SK-N-MC (cell line): ENCODE measurements at regions not wholly inside any gene's neighbourhood (a gene's known extent, or its start where the extent isn't known, plus 50 kb on each side); places are given as distances from the start of the nearest gene placed in this dataset.

Source experiments
- DNase-seq: peaks from one replicate; pipeline ENCODE4 v3.0.0-alpha.2; 2011; ENCODE audit warnings: low read depth, low spot score
- H3K27ac ChIP-seq: fragments of 200-600 bp; sonication (generic); 2 replicates; pipeline ENCODE4 v1.5.1; 2016; ENCODE audit warnings: mixed run types
- H3K36me3 ChIP-seq: fragments of 200-600 bp; sonication (generic); 2 replicates; pipeline ENCODE4 v1.6.1; 2017; ENCODE audit warnings: antibody characterized with exemption, low read length, mixed read lengths; ENCODE audit not compliant: insufficient read depth
- H3K4me3 ChIP-seq: fragments of 200-600 bp; sonication (generic); 2 replicates; pipeline ENCODE4 v1.5.1; 2016
- H3K9ac ChIP-seq: fragments of 200-600 bp; sonication (generic); 2 replicates; pipeline ENCODE4 v1.8.0; 2017; ENCODE audit warnings: mixed run types, mixed read lengths; ENCODE audit not compliant: insufficient read length
- H3K9me3 ChIP-seq: fragments of 200-600 bp; sonication (generic); 2 replicates; pipeline ENCODE4 v1.6.1; 2017; ENCODE audit warnings: low read depth, mild to moderate bottlenecking, antibody characterized with exemption, low read length, moderate library complexity, mixed read lengths
- EZH2 ChIP-seq: fragments of 200-600 bp; sonication (generic); IDR thresholded peaks from one replicate; pipeline ENCODE4 v1.6.1; 2017; ENCODE audit warnings: antibody characterized with exemption
- FOXP2 ChIP-seq: optimal IDR thresholded peaks from 2 replicates; pipeline ENCODE3; 2011; ENCODE audit warnings: mild to moderate bottlenecking, moderate library complexity; ENCODE audit not compliant: insufficient read depth; ENCODE audit errors: extremely low read length, control extremely low read depth
- POLR2AphosphoS5 ChIP-seq: IDR thresholded peaks from 2 replicates; pipeline ENCODE4 v1.6.1; 2012; ENCODE audit warnings: mild to moderate bottlenecking, low read depth, low read length, borderline replicate concordance

DNA sequence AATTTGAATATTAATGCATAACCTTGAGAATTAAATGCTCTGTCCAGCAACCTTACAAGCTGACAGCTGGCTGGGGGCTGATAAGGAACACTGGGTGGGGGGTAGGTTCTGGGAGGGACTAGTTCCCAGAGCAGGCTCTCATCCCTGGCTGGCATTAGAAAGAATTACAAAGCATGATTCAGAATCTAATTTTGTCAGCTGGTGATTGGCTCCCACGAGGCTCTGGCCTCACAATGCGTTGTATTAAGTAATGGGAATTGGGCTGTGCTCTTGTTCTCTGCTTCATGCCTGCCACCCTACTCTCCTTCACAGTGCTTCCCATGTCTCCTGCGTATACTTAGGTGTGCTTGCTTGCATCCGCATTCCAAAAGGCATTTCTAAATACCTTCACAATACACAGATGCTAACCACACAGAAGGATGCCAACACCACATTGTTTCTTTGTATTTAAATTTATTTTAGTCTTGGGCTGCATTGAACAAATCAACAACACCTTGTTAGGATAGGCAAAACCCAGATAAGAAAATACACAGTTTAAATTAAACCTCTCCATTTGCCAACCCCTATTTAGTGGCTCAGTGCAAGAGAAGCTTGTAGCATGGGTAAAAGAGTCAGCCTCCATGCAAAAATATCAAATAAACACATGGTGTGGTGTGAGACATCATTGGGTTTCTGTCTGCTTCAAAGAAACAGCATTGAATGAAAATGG, 434.5 kb upstream of the JAG1 start:
- no peak for DNase-seq
- Histone ChIP-seq H3K9me3 (no peaks in the 10 kb centered on the region; the same call in 1 of the 2 replicates), H3K9ac (no peak overlapping the region), H3K36me3 (no peaks in the 10 kb centered on the region), H3K27ac (no peak overlapping the region), H3K4me3 (no peak overlapping the region)
- TF ChIP-seq FOXP2 (no peak), POLR2AphosphoS5 (no peak), EZH2 (no peak)

DNA sequence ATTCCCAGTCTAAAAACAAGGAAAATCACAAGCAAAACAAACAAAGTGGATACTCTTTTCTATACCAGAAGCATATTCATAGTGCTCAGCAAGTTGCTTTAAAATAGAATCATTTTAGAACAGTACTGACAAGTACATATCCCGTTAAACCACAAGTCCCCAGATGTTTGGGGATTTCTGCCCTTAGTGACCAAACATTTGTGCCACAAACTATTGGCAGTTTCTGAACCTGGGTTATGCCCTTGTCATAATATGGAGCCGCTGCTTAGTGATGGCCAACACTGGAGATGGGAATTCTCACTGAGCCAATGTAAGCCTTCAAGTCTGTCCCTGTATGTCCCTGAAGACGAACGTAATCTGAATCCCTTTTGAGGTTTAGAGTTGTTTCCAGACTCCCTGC, 436.7 kb upstream of the JAG1 start:
- Histone ChIP-seq H3K36me3 (no peaks in the 10 kb centered on the region), H3K9me3 (no peaks in the 10 kb centered on the region), H3K9ac (no peak overlapping the region), H3K27ac (no peak overlapping the region), H3K4me3 (no peak overlapping the region)
- TF ChIP-seq FOXP2 (no peak), POLR2AphosphoS5 (no peak), EZH2 (no peak)
- no peak for DNase-seq

DNA sequence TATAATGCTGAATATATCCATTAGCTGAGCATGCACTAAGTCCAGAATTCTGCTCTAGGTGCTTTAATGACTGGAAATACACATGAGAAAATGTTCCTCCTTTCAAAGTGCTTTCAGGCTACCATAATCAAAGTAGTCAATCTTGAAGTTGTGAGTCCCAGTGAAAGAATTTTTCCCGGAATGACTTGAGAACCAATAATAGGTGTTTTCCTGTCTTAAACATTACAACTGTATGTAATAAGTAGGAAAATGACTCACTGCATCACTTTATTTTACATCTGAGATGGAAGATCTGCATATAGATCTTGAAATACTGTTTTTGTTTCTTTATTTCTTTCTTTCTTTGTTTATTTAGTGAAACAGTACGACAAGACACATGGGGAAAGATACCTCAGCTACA, 437.4 kb upstream of the JAG1 start:
- TF ChIP-seq EZH2 (no peak), POLR2AphosphoS5 (no peak), FOXP2 (no peak)

DNA sequence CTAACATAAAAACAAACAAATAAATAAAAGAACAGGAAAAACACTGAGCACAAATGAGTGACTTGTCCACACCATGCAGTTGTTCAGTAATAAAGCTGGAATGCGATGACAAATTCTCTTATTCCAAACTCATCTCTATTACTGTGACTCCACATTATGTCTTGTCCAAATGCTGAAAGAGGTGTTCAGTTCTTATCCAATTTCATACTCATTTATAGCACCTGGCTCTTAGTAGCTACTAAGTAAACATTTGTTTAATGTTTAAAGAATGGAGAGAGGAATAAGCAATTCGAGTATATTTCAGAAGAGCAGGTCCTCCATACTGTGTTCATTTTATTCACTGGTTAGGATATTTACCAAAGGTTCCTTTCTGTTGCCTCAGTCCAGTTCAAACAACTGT, 439.0 kb upstream of the JAG1 start:
- TF ChIP-seq POLR2AphosphoS5 (no peak), EZH2 (no peak), FOXP2 (no peak)
- no peaks in the 10 kb centered on the region for H3K9me3 ChIP-seq
- no peak for DNase-seq
- H3K27ac ChIP-seq, result no peak overlapping the region
- no peak overlapping the region for H3K9ac ChIP-seq
- no peaks in the 10 kb centered on the region for H3K36me3 ChIP-seq
- H3K4me3 ChIP-seq, result no peak overlapping the region

More for the DNA sequence above, 437.4 kb upstream of the JAG1 start:
- Histone ChIP-seq H3K9ac (no peak overlapping the region), H3K9me3 (no peaks in the 10 kb centered on the region), H3K4me3 (no peak overlapping the region), H3K27ac (no peak overlapping the region), H3K36me3 (no peaks in the 10 kb centered on the region)
- DNase-seq, result no peak

DNA sequence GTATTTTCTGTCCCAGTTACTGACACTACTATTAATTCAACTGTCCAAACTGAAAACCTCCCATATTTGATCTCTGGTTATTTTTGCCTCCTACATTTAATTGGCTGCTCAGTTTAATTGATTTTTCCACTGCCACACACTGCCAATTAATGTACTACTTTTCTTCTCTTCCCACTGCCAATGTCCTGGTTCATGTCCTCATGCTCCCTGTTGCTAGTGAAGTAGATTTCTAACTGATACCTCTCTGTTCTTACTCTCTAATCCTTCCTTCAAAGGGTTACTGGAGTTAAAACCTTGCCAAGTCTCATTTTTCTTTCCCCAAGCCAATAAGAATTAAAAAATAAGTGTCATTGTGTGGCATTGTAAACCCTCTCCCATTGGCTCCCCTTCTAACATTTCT, 440.6 kb upstream of the JAG1 start:
- Histone ChIP-seq H3K4me3 (no peak overlapping the region), H3K9ac (no peak overlapping the region), H3K36me3 (no peaks in the 10 kb centered on the region), H3K27ac (no peak overlapping the region), H3K9me3 (no peaks in the 10 kb centered on the region)
- no peak for TF ChIP-seq POLR2AphosphoS5
- no peak for TF ChIP-seq FOXP2
- TF ChIP-seq EZH2, result no peak
- no peak for DNase-seq

DNA sequence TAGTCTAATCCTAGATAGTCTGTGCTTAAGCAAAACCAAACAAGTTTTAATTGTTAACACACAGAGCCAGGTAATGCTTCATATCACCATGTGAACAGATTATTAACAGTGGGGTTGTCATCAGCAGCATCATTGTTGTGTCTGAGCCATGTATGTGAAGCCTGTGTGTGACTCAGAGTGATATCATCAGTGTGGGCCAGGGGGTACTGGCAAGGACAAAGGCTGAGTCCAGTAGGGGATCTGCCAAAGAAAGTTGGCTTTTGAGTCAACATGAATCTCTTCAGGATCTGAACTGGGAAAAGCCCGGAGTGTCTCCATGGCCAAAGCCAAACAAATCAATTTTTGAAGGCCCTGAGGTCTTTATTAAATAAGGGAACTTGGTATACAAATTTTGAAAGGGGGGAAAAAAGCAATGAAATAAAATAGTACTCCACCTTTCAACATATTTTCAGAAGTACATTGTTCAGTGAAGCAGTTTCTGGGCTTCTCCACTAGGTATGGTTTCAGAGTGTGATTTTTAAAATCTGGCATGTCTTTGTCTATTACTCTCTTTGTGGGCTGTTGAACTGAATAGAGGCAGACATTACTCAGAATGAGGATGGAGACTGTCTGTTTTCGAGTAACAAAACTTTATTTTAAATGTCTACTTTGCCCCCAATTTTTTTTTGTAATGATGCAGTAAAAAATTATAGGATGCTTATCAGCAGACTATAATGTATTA, 444.2 kb upstream of the JAG1 start:
- no peak for DNase-seq
- Histone ChIP-seq H3K9ac (no peak overlapping the region), H3K4me3 (no peak overlapping the region), H3K27ac (no peak overlapping the region), H3K9me3 (no peaks in the 10 kb centered on the region), H3K36me3 (no peaks in the 10 kb centered on the region)
- TF ChIP-seq POLR2AphosphoS5, result no peak
- TF ChIP-seq FOXP2, result no peak
- no peak for TF ChIP-seq EZH2

DNA sequence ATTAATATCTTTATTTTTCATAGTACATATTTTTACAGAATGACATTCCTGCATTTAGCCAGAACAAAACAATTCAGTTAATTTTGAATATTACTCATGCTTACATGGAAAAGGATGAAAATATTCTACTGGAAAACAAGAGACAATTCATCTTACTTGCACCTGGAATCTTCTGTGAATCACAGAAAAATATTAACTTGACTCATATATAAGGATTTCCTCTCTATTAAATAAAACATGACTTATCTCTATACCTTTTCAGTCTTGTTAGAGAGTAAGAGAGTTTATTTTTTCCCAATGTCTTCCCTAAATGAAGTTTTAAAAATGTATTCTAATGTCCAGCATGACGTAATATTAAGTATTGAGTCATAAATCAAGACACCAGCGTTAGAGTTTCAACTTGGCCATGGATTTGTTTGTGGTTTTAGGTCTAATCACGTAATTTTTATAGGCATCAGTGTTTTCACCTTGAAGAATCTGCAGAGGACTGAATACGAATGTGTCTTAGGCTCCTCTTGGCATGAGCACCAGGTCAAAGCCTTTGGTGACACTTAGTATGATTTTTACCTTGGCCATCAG, 445.1 kb upstream of the JAG1 start:
- TF ChIP-seq EZH2 (no peak), POLR2AphosphoS5 (no peak), FOXP2 (no peak)
- Histone ChIP-seq H3K36me3 (no peaks in the 10 kb centered on the region), H3K4me3 (no peak overlapping the region), H3K9me3 (no peaks in the 10 kb centered on the region), H3K9ac (no peak overlapping the region), H3K27ac (no peak overlapping the region)
- no peak for DNase-seq

DNA sequence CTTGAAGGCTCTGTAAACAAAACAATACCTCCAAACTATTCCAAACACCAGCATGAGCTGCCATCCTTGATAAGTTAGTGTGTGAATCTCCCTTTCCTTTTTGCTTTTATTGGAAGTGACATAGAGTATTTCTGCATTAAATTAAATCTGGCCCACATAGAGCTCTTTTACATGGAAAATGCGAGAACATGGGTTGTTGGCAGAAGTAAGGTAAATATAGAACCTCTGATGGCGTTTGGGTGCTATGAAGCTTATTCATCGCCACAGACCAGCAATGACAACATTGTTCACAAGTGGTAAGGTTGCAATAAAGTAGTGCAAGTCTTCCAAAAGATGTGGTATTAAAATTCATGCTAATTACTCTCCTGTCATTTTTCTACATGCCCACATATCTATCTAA, 445.8 kb upstream of the JAG1 start:
- H3K4me3 ChIP-seq, result no peak overlapping the region
- H3K9ac ChIP-seq, result no peak overlapping the region
- DNase-seq, result no peak
- no peaks in the 10 kb centered on the region for H3K9me3 ChIP-seq
- H3K36me3 ChIP-seq, result no peaks in the 10 kb centered on the region
- no peak overlapping the region for H3K27ac ChIP-seq
- TF ChIP-seq EZH2 (no peak), POLR2AphosphoS5 (no peak), FOXP2 (no peak)

DNA sequence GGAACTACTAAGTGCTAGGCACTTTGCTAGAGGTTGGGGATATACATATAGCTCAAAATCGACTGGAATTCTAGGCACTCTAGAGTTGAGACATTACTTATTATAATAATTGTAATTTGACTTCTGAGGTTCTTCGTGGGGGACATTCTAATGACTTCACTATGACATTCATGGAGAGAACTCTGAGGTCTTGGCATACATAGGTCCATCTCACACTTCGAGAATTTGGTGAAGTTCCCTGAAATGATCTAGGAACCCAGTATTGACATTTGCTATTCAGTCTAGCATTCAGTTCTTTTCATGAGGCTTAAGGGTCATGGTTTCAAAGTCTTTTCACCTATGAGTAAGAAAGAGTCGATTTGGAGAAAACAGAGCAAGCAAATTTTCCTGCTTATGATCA, 446.6 kb upstream of the JAG1 start:
- TF ChIP-seq EZH2 (no peak), POLR2AphosphoS5 (no peak), FOXP2 (no peak)
- no peak for DNase-seq
- H3K4me3 ChIP-seq, result no peak overlapping the region

More for the DNA sequence above, 446.6 kb upstream of the JAG1 start:
- Histone ChIP-seq H3K9me3 (no peaks in the 10 kb centered on the region), H3K36me3 (no peaks in the 10 kb centered on the region), H3K9ac (no peak overlapping the region), H3K27ac (no peak overlapping the region; the same call in 1 of the 2 replicates)
